RWPE1 (cell line): ENCODE measurements at regions not wholly inside any gene's neighbourhood (a gene's known extent, or its start where the extent isn't known, plus 50 kb on each side); places are given as distances from the start of the nearest gene placed in this dataset.

Experiments used
- CTCF ChIA-PET: fragments of 350-600 bp; sonication (Branson Sonifier 250); formaldehyde crosslinking; extraction: SDS; loops from one replicate; lab custom pipeline; 2021; lab: Yijun Ruan, JAX
- POLR2A ChIA-PET: fragments of 400-600 bp; formaldehyde crosslinking; extraction: SDS; loops from one replicate; lab custom pipeline; 2020; ENCODE audit warnings: antibody characterized with exemption; ENCODE audit not compliant: low non-redundant PET; lab: Yijun Ruan, JAX
- DNase-seq: peaks from one replicate; pipeline ENCODE4 v3.0.0; 2012; ENCODE audit warnings: low spot score
- H3K27ac ChIP-seq: fragments of 450-650 bp; 2 replicates; pipeline ENCODE4 v1.5.1; 2017
- CTCF ChIP-seq: fragments of 450-650 bp; conservative IDR thresholded peaks from 2 replicates; pipeline ENCODE4 v1.5.1; 2017; ENCODE audit warnings: low read depth, mild to moderate bottlenecking

GRCh38 chr4:179582164-179582905 lies 2140.1 kb upstream of the AGA start:
- ChIA-PET CTCF (no interaction called here), POLR2A (no interaction called here)
- no peak for DNase-seq
- no peak overlapping the region for H3K27ac ChIP-seq
- TF ChIP-seq CTCF = no peak

GRCh38 chr4:179583221-179583620 lies 2141.0 kb upstream of the AGA start:
- CTCF ChIA-PET = no interaction called here
- no peak for DNase-seq
- H3K27ac ChIP-seq = no peak overlapping the region
- no peak for TF ChIP-seq CTCF
- POLR2A ChIA-PET = no interaction called here

DNA sequence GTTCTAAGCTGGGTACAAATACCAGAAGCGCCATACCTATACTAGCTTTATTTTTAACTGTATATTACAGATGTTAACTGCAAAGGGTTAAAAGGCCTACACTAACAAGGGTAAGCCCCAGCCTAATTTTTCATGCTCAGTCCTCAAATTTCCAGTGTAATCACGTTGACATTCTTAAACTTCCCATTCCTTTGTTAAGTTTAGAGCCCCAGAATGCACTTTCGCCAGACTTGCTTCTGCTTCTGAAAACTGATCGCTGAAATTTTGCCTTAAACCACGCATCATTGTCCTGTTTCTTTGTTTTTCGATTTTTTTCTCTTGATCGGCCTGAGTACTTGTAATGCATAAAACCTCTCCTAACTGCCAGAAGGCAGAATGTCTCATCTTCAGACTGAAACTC lies 2141.9 kb upstream of the AGA start:
- ChIA-PET POLR2A (no interaction called here), CTCF (no interaction called here)
- no peak overlapping the region for H3K27ac ChIP-seq
- TF ChIP-seq CTCF = no peak
- DNase-seq = no peak

GRCh38 chr4:179585761-179586160 lies 2143.5 kb upstream of the AGA start:
- ChIA-PET CTCF (no interaction called here), POLR2A (no interaction called here)
- no peak overlapping the region for H3K27ac ChIP-seq
- no peak for TF ChIP-seq CTCF
- no peak for DNase-seq

DNA sequence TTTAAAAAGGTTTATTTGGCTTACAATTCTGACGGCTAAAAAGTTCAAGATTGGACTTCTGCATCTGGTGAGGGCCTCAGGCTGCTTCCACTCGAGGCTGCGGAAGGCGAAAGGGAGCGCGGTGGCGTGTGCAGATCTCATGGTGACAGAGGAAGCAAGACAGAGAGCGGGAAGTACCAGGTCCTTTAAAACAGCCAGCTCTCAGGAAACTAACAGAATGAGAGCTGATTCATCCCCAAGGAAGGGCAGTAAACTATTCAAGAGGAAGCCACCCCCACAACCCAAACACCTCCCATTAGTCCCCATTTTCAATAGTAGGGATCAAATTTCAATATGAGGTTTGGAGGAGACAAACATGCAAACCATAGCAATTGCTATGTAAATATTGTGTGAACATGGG lies 2144.2 kb upstream of the AGA start:
- H3K27ac ChIP-seq = no peak overlapping the region
- ChIA-PET CTCF (no interaction called here), POLR2A (no interaction called here)
- TF ChIP-seq CTCF = no peak
- no peak for DNase-seq

DNA sequence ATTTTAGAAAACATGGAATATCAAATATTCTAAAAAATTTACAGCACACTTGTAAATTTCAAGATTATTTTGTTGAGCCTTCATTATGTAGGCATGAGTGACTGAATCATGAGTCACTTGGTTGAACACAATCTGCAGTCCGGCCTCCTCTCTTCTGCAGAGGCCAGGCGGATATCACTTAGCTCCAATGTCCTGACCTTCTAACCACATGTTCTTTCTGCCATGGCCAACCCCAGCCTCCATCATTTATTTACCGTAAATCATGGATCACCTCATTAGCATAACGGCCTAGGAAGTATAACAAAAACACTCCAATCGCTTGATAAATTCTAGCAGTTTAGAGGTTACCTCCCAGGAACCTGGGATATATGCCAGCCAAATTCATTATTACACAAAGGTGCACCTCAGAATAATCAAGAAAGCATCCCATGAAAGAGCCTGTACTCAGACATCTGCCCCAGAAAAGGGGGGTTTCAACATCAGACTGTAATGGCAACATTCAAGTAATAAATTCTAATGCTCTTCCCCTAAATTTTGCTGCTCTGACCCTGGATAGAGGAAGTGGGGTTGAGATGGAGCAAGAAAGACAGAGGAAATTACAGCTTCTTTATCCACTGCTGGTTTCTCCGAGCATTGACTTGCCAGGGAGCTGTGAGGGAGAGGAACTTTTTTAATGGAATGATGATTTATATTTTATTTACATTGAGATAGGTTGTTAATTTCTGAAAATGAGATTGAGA lies 2153.6 kb upstream of the AGA start:
- no peak for TF ChIP-seq CTCF
- CTCF ChIA-PET = no interaction called here
- POLR2A ChIA-PET = no interaction called here
- no peak for DNase-seq
- H3K27ac ChIP-seq = no peak overlapping the region
